NCI-H2227 (cell line): ENCODE measurements at regions not wholly inside any gene's neighbourhood (a gene's known extent, or its start where the extent isn't known, plus 50 kb on each side); places are given as distances from the start of the nearest gene placed in this dataset.
"Not testable (repeated sequence)": the region's sequence is repeated elsewhere in the genome, so short reads cannot be mapped to it uniquely, and the experiment has no call there.

Source experiments
- DNase-seq: peaks from one replicate; lab custom pipeline; 2025; ENCODE audit not compliant: unreplicated experiment; lab: John Stamatoyannopoulos, UW

- DNase-seq = no peak
Measured at GRCh38 chr5:17817990-17818389, 183.7 kb downstream of the TAF11L14 start.

DNA sequence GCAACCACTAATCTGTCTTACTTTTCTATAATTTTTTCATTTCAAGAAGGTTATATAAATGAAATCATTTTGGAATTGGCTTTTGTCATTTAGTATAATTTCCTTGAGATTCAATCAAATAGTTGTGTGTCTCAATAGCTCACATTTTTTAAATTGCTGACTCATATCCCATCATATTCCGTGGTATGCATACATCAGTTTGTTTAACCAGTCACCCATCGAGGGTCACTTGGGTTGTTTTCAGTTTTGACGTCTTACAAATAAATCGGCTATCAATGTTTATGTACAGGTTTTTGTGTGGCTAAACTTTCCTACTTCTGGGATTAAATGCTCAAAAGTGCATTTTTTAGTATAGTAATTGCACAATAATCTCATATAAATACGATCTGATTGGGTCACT, 185.5 kb downstream of the TAF11L14 start:
- no peak for DNase-seq

- no peak for DNase-seq
Measured at GRCh38 chr5:17828681-17829080, 194.4 kb downstream of the TAF11L14 start.

DNA sequence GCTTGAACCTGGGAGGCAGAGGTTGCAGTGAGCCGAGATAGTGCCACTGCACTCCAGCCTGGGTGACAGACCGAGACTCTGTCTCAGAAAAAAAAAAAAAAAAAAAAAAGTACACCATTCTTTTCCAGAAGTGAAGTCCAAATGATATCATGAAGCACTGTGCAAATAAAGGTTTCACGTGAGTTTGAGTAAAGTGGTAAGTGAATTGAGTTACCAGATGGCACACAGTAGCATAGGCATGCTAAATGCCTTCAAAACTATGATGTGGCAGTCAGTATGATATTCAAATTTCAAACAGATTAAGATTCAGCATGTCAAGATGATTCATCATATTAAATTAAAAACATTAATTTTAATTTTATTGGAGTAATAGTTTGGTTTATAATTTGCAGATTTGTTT, 195.2 kb downstream of the TAF11L14 start:
- DNase-seq = no peak

DNA sequence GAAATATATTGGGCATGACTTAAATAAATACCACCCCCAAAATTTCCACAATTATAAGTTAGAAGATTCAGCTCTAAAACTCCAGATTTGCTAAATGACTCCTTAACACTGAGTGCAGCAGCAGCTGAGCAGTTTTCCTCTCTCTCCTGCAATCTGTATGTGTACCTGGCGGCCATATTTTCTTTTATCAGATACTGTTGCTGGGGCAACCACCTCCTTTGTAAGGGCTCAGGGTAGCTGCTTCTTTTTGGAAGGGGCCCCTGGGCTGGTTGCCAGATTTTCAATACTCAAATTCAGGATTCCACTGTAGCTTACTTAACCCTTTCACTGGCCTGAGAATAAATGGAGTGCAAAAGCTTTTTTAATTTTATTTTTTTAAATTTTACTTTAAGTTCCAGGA, 197.0 kb downstream of the TAF11L14 start:
- no peak for DNase-seq

GRCh38 chr5:17832949-17833745, 198.9 kb downstream of the TAF11L14 start:
- no peak for DNase-seq

GRCh38 chr5:17837757-17838156, 203.5 kb downstream of the TAF11L14 start:
- DNase-seq = no peak

GRCh38 chr5:17838469-17838868, 204.2 kb downstream of the TAF11L14 start:
- no peak for DNase-seq

DNA sequence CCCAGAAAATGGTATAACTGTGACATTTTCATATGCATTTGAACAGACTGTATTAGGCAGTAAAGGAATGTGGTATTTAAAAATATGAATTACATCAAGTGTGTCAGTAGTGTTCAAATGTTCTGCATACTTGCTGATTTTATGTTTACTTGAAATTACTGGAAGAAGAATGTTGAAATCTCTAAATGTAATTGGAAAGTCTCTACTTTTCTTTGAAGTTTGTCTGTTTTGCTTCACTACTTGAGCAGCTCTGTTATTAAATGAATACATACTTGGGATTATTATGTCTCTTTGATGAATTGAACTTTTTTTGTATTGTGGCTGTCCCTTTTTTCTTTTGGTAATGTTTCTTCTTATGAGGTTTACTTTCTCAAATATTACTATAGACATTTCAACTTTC, 205.6 kb downstream of the TAF11L14 start:
- no peak for DNase-seq

GRCh38 chr5:17846496-17846895, 212.2 kb downstream of the TAF11L14 start:
- no peak for DNase-seq

DNA sequence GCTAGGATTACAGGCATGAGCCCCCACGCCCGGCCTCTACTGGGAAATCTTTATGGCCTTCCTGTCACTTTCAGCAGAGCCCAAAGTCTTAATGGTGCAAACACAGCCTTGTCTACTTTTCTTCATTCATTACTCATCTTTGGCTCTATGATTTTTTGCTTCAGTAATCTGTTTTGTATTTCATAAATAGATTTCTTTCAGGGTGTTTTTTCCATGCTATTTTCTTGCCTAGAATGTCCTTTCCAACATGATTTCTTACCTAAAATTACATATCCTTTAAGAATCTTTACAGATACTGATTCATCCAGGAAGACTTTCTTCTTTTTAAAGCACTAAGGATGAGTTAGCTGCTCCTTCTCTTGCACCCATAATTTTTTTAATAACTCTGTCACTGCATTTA, 213.0 kb downstream of the TAF11L14 start:
- DNase-seq = no peak

DNA sequence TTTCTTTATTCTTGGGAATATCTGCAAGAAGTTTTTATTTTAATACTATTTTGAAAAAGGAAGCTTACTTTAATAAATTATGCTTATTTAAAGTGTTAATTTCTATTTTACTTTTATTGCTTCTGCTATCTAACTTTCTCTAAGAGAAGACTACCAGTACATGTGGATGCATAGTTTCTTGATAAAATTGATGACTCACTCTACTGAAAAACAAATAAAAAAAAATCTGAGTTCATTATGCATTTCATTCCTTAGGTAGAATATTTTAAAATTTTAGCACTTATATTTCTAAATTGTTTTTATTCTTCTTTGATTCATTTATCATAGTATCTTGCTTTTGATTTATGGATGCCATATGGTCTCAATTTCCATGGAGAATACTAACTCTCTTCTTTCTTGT, 217.9 kb downstream of the TAF11L14 start:
- no peak for DNase-seq

DNA sequence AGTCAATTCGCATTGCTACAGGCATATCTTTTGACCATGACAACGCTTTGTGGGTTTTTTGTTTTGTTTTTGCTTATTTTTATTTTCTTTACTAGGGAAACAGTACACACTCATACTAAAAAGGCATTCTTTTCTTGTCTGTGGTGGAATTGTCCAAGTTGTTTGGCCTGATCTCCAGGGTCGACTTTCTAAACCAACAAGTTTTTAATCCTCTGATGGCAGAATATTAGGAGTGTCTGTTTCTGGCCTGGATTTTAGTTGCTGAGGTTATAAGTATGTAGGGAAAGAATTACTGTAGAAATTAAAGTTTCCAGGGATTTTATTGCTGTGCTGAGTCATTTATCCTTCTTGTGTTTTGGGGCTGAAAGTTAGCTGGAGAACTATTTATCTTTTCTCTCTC, 218.5 kb downstream of the TAF11L14 start:
- DNase-seq = no peak

DNA sequence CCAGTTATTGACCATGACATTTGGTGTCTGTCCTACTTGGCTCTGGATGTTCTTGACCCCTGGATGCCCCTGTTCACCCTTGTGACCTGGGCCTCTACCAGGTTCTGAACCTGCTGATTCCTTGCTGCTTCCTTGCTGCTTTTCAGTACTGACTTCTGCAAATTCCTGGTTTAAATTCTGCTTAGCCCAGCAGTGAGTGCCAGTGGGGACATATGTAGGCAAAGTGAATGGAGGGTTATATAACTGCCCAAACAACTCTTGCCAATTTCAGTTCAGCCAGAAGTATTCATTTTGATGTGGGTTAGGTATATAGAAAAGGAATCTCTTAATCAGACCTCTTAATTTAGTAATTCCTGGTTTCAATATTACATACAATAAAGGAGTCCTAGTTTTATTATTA, 220.6 kb downstream of the TAF11L14 start:
- no peak for DNase-seq

DNA sequence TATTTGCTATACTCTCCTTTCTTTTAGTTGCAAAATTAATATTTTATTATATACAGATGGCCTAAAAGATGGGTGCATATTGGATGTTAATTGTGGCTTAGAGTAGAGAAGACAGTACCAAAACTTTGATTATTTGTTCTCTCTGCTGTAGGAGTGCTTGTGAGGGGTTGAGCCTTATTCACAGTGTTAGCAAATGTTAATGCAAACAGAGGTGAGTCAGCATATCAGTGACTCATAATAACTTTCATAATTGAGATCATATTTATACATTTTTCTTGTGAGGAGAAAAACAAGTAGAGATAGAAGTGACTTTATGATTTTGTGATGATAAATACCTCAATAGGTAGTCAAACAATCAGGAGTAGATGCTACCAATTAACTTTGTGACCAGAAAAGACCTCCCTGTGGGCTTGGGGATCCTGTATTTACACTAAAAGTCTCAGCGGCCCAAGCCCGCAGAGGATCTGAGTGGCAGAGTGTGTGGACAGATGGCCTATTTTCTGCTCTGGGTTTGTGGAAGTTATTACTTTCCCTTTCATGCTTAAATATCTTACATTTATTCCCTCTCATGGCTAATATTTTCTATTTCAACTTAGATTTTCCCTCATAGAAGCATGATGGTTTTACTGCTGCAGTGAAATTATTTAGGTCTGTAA, 226.5 kb downstream of the TAF11L14 start:
- no peak for DNase-seq

- not testable (repeated sequence) for DNase-seq
Measured at GRCh38 chr5:17864903-17865302, 230.6 kb downstream of the TAF11L14 start.

- DNase-seq = not testable (repeated sequence)
Measured at GRCh38 chr5:17865966-17866365, 231.7 kb downstream of the TAF11L14 start.

- DNase-seq = no peak
Measured at GRCh38 chr5:17872204-17872603, 237.9 kb downstream of the TAF11L14 start.

DNA sequence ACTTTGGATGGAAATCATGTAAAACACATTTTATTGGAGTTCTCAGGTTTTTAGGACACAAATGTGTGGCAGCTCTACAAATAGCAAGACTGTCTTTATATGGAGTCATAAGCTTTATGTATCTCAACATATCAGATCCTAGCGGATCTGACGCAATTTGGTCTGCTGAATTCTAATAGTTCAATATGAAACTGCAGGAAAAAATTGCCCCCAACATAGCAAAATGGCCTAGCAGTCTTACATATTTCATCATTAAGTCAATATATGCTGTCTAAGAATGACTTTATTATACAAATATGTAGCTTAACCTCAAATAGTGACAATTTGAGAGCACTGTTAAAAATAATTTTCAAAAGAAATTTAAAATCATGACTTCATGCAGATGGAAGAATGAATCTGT, 244.3 kb downstream of the TAF11L14 start:
- DNase-seq = no peak

DNA sequence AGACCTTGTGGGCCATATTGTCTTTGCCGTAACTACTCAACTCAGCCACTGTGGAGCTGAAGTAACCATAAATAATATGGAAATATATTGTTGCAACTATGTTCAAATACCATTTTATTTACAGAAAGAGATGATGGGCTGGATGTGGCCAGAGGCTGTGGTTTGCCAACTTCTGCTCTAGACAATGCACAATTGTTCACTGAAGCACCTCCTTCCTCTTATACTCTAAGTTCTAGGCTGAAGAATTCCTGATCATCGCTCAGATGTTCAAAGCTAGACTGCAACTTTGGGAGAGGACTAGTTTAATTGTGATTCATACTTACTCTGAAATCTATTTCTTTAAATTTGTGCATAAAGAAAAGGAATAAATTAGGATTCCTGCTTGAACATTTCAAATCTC, 245.0 kb downstream of the TAF11L14 start:
- DNase-seq = no peak

GRCh38 chr5:17880869-17881268, 246.6 kb downstream of the TAF11L14 start:
- DNase-seq = no peak

GRCh38 chr5:17882760-17883488, 248.7 kb downstream of the TAF11L14 start:
- DNase-seq = no peak
